IPS-NIHi7 (cell line): ENCODE measurements at regions not wholly inside any gene's neighbourhood (a gene's known extent, or its start where the extent isn't known, plus 50 kb on each side); places are given as distances from the start of the nearest gene placed in this dataset.
A peak's percentile ranks its signal among the peaks of the same experiment; 100 is the strongest.

Source experiments
- DNase-seq: peaks from one replicate; pipeline ENCODE4 v3.0.0; 2012; ENCODE audit warnings: mixed read lengths; ENCODE audit errors: extremely low spot score

GRCh38 chr12:113620437-113620976, 148.8 kb upstream of the LHX5 start:
- DNase-seq: no peak

- DNase-seq: no peak
Observed at GRCh38 chr12:113619202-113619601, 147.5 kb upstream of the LHX5 start.

GRCh38 chr12:113613414-113613813, 141.7 kb upstream of the LHX5 start:
- no peak for DNase-seq

- DNase-seq: no peak
Observed at GRCh38 chr12:113612793-113613192, 141.1 kb upstream of the LHX5 start.

GRCh38 chr12:113612076-113612728, 140.5 kb upstream of the LHX5 start:
- DNase-seq: no peak

- no peak for DNase-seq
Observed at GRCh38 chr12:113611652-113612051, 140.0 kb upstream of the LHX5 start.

- DNase-seq: no peak
Observed at GRCh38 chr12:113610698-113611097, 139.0 kb upstream of the LHX5 start.

- DNase-seq: peak; percentile 67
Observed at GRCh38 chr12:113609692-113610469, 138.2 kb upstream of the LHX5 start.

- no peak for DNase-seq
Observed at GRCh38 chr12:113604666-113605065, 133.0 kb upstream of the LHX5 start.

- peak; percentile 73 for DNase-seq
Observed at GRCh38 chr12:113601656-113602263, 130.1 kb upstream of the LHX5 start.

GRCh38 chr12:113598815-113599406, 127.2 kb upstream of the LHX5 start:
- DNase-seq: no peak

- no peak for DNase-seq
Observed at GRCh38 chr12:113594967-113595366, 123.3 kb upstream of the LHX5 start.

- DNase-seq: peak; percentile 75
Observed at GRCh38 chr12:113591480-113591974, 119.9 kb upstream of the LHX5 start.

- no peak for DNase-seq
Observed at GRCh38 chr12:113589437-113589836, 117.8 kb upstream of the LHX5 start.

GRCh38 chr12:113587720-113588119, 116.0 kb upstream of the LHX5 start:
- DNase-seq: peak; percentile 82

GRCh38 chr12:113586461-113586860, 114.8 kb upstream of the LHX5 start:
- no peak for DNase-seq

GRCh38 chr12:113582521-113583218, 111.0 kb upstream of the LHX5 start:
- DNase-seq: peak; percentile 68

- no peak for DNase-seq
Observed at GRCh38 chr12:113581342-113581741, 109.7 kb upstream of the LHX5 start.

GRCh38 chr12:113580437-113580836, 108.8 kb upstream of the LHX5 start:
- no peak for DNase-seq

GRCh38 chr12:113577464-113578129, 105.9 kb upstream of the LHX5 start:
- no peak for DNase-seq

- DNase-seq: no peak
Observed at GRCh38 chr12:113575386-113575785, 103.7 kb upstream of the LHX5 start.
